22Rv1 (cell line): ENCODE measurements at regions not wholly inside any gene's neighbourhood (a gene's known extent, or its start where the extent isn't known, plus 50 kb on each side); places are given as distances from the start of the nearest gene placed in this dataset.

Experiments
- CTCF ChIP-seq: fragments of 450-650 bp; IDR thresholded peaks from 2 replicates; pipeline ENCODE4 v1.5.1; 2017; ENCODE audit warnings: mild to moderate bottlenecking
- ZFX ChIP-seq: fragments of 450-650 bp; IDR thresholded peaks from 2 replicates; pipeline ENCODE4 v1.6.1; 2017; ENCODE audit warnings: antibody characterized with exemption, borderline replicate concordance

GRCh38 chr6:134519465-134519864 lies 201.6 kb upstream of the SGK1 start:
- TF ChIP-seq CTCF (no peak), ZFX (no peak)
